Mesodermal cell (in vitro differentiated cells): ENCODE measurements at regions not wholly inside any gene's neighbourhood (a gene's known extent, or its start where the extent isn't known, plus 50 kb on each side); places are given as distances from the start of the nearest gene placed in this dataset.

Source experiments
- H3K27ac ChIP-seq: 2 replicates; pipeline ENCODE4 v1.7.0; 2013; ENCODE audit warnings: mild to moderate bottlenecking, low read depth, low read length, moderate library complexity; ENCODE audit not compliant: severe bottlenecking
- H3K36me3 ChIP-seq: 2 replicates; pipeline ENCODE4 v1.7.1; 2013; ENCODE audit warnings: mild to moderate bottlenecking, low read length, moderate library complexity; ENCODE audit not compliant: control insufficient read depth, insufficient read depth
- H3K4me1 ChIP-seq: one replicate; pipeline ENCODE4 v1.7.1; 2013; ENCODE audit warnings: mild to moderate bottlenecking, low read length; ENCODE audit not compliant: insufficient read depth, control insufficient read depth, poor library complexity, severe bottlenecking
- H3K4me3 ChIP-seq: 2 replicates; pipeline ENCODE4 v1.7.0; 2013; ENCODE audit warnings: low read length, control low read depth, mild to moderate bottlenecking; ENCODE audit not compliant: insufficient read depth, poor library complexity, severe bottlenecking; ENCODE audit errors: extremely low read depth
- H3K9me3 ChIP-seq: 2 replicates; pipeline ENCODE4 v1.7.1; 2013; ENCODE audit warnings: mild to moderate bottlenecking, low read length, moderate library complexity; ENCODE audit not compliant: control insufficient read depth
- WGBS, 2 experiments: methylation state at CpG; one replicate each; pipeline ENCODE4 v1.1.5; 2013; ENCODE audit warnings: missing lambda C conversion rate in 2 of 2; ENCODE audit not compliant: insufficient coverage in 2 of 2; 5-methylcytosine and 5-hydroxymethylcytosine counted together

DNA sequence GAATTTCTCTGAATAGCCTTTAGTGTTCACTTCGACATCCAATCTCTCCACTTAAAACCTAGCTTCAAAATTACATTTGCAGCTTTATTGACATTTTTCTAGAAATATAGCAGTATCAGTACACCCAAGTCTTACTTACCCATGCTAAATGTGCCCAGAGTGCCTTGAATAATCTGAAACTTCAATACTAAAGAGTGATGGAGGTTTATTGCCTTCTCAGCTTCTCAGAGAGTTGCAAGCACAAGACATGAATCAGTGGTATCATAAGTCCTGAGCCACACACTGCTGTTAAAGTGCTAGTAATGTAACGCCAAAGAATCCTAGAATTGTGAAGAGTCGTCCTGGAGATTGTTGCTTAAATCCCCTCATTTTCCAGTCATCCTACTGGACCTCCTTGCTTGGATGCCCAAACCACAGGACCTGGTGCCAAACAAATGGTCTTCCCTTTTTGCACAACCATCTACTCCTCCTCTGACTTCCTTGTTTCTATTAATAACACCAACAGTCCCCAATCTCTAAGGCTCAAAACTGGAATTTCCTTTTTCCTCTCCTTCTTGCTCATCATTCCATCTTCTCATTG is 83.2 kb upstream of the SPATS2L start:
- WGBS, 2 experiments, result 83 to 89% methylated on average over 2 to 3 of the region's 3 CpGs
- Histone ChIP-seq H3K36me3 (no peaks in the 10 kb centered on the region), H3K4me1 (peaks cover 6% of the 10 kb centered on the region), H3K27ac (no peak overlapping the region), H3K4me3 (no peak overlapping the region), H3K9me3 (no peaks in the 10 kb centered on the region)

DNA sequence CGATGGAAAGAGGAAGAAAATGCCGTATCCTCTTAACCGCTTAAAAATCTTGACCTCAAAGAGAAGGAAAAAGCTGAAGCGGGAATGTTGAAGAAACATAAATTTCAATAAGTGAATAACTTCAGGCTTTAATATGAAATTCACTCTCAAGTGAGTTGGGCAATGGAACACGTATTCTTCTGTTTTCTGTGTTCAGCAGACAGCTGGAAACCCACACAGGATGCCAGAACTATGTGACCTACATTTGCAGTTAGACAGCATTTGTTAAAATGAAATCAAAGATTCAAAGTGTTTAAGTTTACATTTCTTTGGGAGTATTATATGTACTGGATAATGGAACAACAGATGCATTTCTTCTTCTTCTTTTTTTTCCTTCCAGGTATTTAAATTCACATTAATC is 80.5 kb upstream of the SPATS2L start:
- H3K4me1 ChIP-seq, result no peaks in the 10 kb centered on the region
- no peak overlapping the region for H3K4me3 ChIP-seq
- no peaks in the 10 kb centered on the region for H3K9me3 ChIP-seq
- H3K27ac ChIP-seq, result no peak overlapping the region
- no peaks in the 10 kb centered on the region for H3K36me3 ChIP-seq
- WGBS, 2 experiments, result 88% methylated on average over 1 of the region's 5 CpGs; no CpG with 5 or more reads in 1 of the 2 experiments

DNA sequence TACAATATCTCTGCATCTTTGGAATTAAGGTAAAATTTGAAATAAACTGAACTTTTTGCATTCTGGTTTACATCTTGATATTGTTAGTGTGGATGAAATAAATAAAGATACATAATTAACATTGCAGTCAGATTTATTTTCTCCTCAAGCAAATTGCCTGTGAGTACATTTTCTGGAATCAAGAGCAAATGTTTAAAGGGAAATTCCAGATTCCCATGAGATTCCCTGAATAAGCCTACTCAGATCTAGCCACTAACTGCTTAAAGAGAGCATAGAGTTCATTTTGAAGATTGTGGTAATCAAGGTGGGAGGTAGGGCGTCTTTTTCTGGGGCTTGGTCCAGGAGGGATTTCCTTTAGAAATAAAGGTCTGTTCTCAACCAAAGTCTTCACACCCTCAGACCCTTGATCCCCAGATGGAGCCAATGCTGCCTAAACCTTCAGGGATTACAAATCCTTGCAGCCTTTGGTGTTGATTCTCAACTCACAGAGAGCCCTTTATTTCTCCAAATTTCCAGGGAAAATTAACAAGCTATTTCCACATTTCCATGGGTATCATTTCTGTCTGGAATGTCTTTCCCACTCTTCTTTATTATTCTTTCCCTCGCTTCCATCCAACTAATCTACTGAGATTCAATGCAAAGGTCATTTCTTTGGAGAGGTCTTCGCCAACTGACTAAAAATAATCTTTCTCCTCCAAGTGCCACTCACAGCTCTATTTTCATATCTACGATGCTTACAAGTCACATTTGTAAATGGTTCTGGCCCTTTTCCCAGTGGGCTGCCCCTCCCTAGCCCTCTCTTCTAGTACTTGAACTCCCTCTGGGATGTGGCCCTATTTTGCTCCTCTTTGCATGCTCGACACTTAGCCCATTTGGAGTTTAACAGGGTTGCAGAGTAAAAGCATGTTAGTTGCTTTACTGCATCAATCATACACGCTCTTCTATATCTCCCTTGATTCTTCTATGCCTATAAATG is 79.8 kb upstream of the SPATS2L start:
- H3K4me1 ChIP-seq, result no peaks in the 10 kb centered on the region
- H3K9me3 ChIP-seq, result no peaks in the 10 kb centered on the region

GRCh38 chr2:200230716-200231115 is 75.8 kb upstream of the SPATS2L start:
- no peaks in the 10 kb centered on the region for H3K4me1 ChIP-seq
- no peak overlapping the region for H3K4me3 ChIP-seq
- no CpG with 5 or more reads among the region's 1 CpG for WGBS, 2 experiments
- no peak overlapping the region for H3K27ac ChIP-seq
- H3K36me3 ChIP-seq, result no peaks in the 10 kb centered on the region
- no peaks in the 10 kb centered on the region for H3K9me3 ChIP-seq

More for the DNA sequence above, 79.8 kb upstream of the SPATS2L start:
- H3K36me3 ChIP-seq, result no peaks in the 10 kb centered on the region
- WGBS, 2 experiments, result 80 to 98% methylated on average over 3 to 4 of the region's 6 CpGs
- H3K4me3 ChIP-seq, result no peak overlapping the region
- no peak overlapping the region for H3K27ac ChIP-seq

DNA sequence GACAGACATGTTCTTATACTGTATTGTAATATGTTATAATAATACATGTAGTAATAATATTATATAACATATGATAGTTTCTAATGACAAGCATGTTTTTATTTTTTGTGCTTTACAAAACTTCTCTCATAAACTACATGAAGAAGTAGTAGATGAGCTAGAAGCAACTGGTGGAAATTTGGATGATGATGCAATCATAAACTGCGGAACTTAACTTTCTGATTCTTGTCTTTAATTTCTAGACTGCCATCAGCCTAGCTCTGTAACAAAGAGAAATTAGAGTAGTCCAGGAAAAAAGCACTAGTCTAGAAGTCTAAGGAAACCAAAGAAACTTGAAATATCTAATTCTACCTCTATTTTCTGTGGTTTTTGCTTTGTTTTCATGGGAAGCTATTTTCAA is 71.0 kb upstream of the SPATS2L start:
- H3K27ac ChIP-seq, result no peak overlapping the region
- no peaks in the 10 kb centered on the region for H3K9me3 ChIP-seq
- no peaks in the 10 kb centered on the region for H3K36me3 ChIP-seq
- WGBS, 2 experiments, result 100% methylated on average over 1 of the region's 1 CpG; no CpG with 5 or more reads in 1 of the 2 experiments
- no peaks in the 10 kb centered on the region for H3K4me1 ChIP-seq
- H3K4me3 ChIP-seq, result no peak overlapping the region

GRCh38 chr2:200239216-200239615 is 67.3 kb upstream of the SPATS2L start:
- no peaks in the 10 kb centered on the region for H3K9me3 ChIP-seq
- 11 to 29% methylated on average over 1 of the region's 2 CpGs for WGBS, 2 experiments
- peaks cover 10% of the 10 kb centered on the region for H3K4me1 ChIP-seq
- H3K27ac ChIP-seq, result no peak overlapping the region
- H3K4me3 ChIP-seq, result no peak overlapping the region
- no peaks in the 10 kb centered on the region for H3K36me3 ChIP-seq

DNA sequence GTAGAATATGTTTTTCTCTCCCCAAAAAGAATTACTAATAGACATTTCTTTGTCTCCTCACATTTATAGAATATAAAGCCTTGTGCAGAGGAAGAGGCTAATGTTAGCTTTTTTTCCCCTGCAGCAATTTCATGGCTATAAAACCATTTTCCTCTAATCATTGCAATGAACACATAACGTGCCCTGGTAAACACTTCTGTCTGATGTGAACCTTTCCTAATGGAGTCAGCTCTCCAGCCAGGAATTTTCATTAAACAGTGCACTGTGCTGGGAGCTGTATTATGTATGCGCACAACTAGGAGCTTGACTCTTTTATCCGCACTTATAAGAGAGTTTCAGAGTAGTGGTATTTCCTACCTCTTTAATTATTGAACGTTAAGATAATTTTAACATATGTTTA is 63.9 kb upstream of the SPATS2L start:
- WGBS, 2 experiments, result 73 to 92% methylated on average over 1 to 2 of the region's 4 CpGs

DNA sequence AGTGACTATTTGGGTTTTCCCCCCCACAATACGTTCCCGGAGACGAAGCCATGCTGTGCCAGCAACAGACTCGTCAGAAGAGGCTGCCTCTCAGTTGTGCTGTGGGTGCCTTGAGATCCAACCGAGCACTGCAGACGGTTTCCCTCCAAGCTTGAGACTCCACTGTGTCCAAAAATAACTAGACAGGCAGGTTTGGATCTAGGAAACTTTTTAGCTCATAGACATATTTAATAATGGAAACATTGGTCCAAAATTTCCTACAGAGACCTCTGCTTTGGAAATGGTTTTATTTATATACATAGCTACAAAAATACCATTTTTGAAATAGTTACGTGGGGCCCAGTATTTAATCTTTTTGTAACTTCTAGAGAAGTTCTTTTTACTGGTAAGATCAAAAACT is 63.1 kb upstream of the SPATS2L start:
- peaks cover 10% of the 10 kb centered on the region for H3K4me1 ChIP-seq
- H3K27ac ChIP-seq, result no peak overlapping the region
- 70 to 81% methylated on average over 6 of the region's 7 CpGs for WGBS, 2 experiments
- no peaks in the 10 kb centered on the region for H3K36me3 ChIP-seq
- H3K4me3 ChIP-seq, result no peak overlapping the region
- no peaks in the 10 kb centered on the region for H3K9me3 ChIP-seq

More for the DNA sequence above, 63.9 kb upstream of the SPATS2L start:
- Histone ChIP-seq H3K9me3 (no peaks in the 10 kb centered on the region), H3K27ac (no peak overlapping the region), H3K36me3 (no peaks in the 10 kb centered on the region), H3K4me1 (peaks cover 10% of the 10 kb centered on the region), H3K4me3 (no peak overlapping the region)

DNA sequence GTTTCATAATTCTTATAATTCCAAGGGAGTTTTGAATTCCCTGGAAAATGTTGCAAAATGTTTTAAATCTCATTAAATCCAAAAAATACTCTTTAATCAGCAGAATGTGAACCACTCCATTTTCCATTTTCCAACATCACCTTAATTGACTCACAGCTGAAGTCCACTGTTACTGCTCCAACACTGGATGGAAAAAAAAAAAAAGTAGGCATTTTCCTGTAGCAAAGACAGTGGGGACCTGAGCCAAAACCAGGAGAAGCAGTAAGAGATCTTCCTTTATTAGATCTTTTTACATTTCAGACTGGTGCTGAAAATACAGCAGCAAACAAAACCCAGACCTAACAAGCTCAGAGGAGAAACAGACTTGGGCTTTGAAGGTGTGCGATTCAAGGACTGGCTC is 62.4 kb upstream of the SPATS2L start:
- H3K9me3 ChIP-seq, result no peaks in the 10 kb centered on the region

GRCh38 chr2:200247494-200247893 is 59.0 kb upstream of the SPATS2L start:
- H3K9me3 ChIP-seq, result no peaks in the 10 kb centered on the region
- H3K27ac ChIP-seq, result no peak overlapping the region
- H3K4me1 ChIP-seq, result peaks cover 4% of the 10 kb centered on the region
- H3K4me3 ChIP-seq, result no peak overlapping the region
- no peaks in the 10 kb centered on the region for H3K36me3 ChIP-seq
- 100% methylated on average over 1 of the region's 2 CpGs for WGBS, 2 experiments

More for the DNA sequence above, 62.4 kb upstream of the SPATS2L start:
- no peak overlapping the region for H3K4me3 ChIP-seq
- WGBS, 2 experiments, result no CpG with 5 or more reads among the region's 1 CpG
- H3K4me1 ChIP-seq, result peaks cover 10% of the 10 kb centered on the region
- no peaks in the 10 kb centered on the region for H3K36me3 ChIP-seq
- no peak overlapping the region for H3K27ac ChIP-seq
